ENCODE measurements at regions not wholly inside any gene's neighbourhood (a gene's known extent, or its start where the extent isn't known, plus 50 kb on each side); places are given as distances from the start of the nearest gene placed in this dataset.

- no peaks in the 10 kb centered on the region for H3K27me3 Mint-ChIP-seq
- H3K27ac Mint-ChIP-seq: no peak overlapping the region
- no peaks in the 10 kb centered on the region for H3K9me3 Mint-ChIP-seq
- no peaks in the 10 kb centered on the region for H3K4me1 Mint-ChIP-seq (ENCODE audit: low read depth)
- H3K4me3 Mint-ChIP-seq: no peak overlapping the region
- H3K36me3 Mint-ChIP-seq (ENCODE audit: low read depth): no peaks in the 10 kb centered on the region
Observed at GRCh38 chrX:45954026-45954425, 591.2 kb downstream of the ZNF674 start.

DNA sequence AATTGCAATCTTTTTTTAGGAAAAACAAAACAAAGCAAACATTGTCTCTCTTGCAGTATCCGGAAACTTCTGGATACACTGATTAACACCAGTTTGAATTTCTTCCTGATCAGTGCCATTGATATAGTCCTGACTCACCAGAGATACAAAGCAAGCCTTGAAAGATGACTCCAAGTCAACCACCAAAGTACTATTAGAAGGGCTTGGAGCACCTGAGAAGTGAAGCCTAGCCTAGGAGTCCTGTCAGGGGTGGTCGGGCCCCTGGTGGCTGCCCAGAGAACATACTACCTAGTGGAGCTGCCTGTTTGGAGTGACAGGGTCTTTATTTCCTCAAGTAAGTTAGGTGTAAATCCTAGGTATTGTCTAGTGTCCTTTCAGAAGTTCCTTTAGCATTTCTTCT lies 593.2 kb downstream of the ZNF674 start:
- no peaks in the 10 kb centered on the region for H3K4me1 Mint-ChIP-seq (ENCODE audit: low read depth)
- H3K36me3 Mint-ChIP-seq (ENCODE audit: low read depth): no peaks in the 10 kb centered on the region
- no peaks in the 10 kb centered on the region for H3K9me3 Mint-ChIP-seq
- no peaks in the 10 kb centered on the region for H3K27me3 Mint-ChIP-seq
- no peak overlapping the region for H3K4me3 Mint-ChIP-seq
- no peak overlapping the region for H3K27ac Mint-ChIP-seq

DNA sequence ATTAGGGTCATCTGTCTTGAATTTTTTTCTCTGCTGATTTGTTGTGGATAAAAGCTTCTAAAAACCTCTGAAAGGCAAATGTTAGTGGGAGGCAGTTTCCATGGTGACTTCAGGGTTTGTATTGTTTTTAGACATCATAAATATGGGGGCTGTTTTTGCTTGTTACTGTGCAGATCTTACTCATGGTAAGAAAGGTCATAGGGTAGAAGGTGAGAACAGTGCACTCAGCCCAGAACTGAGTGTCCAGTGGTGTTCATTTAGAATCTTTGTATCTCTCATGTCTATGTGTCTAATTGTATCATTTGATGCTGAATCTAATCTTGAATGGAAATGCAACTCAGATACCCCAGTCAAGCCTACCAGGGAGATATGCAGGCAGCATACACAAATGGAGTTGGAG lies 609.8 kb downstream of the ZNF674 start:
- peaks cover 16% of the 10 kb centered on the region for H3K4me1 Mint-ChIP-seq (ENCODE audit: low read depth)
- H3K9me3 Mint-ChIP-seq: peaks cover 5% of the 10 kb centered on the region
- H3K36me3 Mint-ChIP-seq (ENCODE audit: low read depth): no peaks in the 10 kb centered on the region
- H3K27ac Mint-ChIP-seq: no peak overlapping the region
- no peak overlapping the region for H3K4me3 Mint-ChIP-seq
- no peaks in the 10 kb centered on the region for H3K27me3 Mint-ChIP-seq

- H3K27me3 Mint-ChIP-seq: no peaks in the 10 kb centered on the region
- H3K4me1 Mint-ChIP-seq (ENCODE audit: low read depth): peaks cover 3% of the 10 kb centered on the region
- no peak overlapping the region for H3K27ac Mint-ChIP-seq
- H3K9me3 Mint-ChIP-seq: no peaks in the 10 kb centered on the region
- H3K4me3 Mint-ChIP-seq: no peak overlapping the region
- no peaks in the 10 kb centered on the region for H3K36me3 Mint-ChIP-seq (ENCODE audit: low read depth)
Observed at GRCh38 chrX:45912316-45912715, 632.9 kb downstream of the ZNF674 start.

DNA sequence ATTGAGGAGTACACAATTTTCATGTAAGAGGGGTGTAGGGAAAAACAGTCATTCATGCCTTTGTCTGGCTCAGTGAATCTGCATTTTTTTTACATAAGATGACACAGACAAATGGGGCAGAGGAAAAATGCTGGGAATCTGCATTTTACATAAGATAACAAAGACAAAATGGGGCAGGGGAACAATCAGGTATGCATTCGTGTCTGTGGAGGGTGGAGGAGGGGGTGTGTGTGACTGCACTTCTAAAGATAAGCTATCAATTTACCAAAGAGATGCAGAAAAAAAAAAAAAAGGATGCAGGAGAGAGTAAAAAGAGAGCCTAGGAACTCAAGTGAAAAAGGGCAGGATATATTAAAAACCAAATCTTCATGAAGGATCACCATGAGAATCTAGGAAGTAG lies 637.4 kb downstream of the ZNF674 start:
- no peak overlapping the region for H3K27ac Mint-ChIP-seq
- H3K36me3 Mint-ChIP-seq (ENCODE audit: low read depth): no peaks in the 10 kb centered on the region
- H3K4me1 Mint-ChIP-seq (ENCODE audit: low read depth): peaks cover 8% of the 10 kb centered on the region

DNA sequence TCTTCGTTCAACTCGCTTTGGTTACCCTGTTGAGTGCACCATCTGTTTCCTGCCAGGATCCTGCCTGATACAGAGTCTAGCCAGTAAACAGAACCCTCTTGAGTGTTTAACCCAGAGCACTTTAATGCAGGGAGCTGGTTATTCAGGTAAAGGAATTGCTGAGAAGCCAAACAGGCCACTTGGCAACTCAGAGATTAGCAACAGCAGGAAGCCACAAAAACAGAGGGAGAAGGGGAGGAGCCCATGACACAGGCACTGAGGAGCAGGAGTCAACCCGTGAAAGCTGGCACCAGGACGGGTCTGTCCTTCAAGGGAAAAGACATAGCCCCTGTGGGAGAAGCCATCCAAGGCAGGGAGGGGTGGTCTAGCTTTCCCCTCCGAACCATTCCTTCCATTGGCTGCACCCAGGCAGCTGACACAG lies 641.4 kb downstream of the ZNF674 start:
- Mint-ChIP-seq H3K27me3 (no peaks in the 10 kb centered on the region), H3K4me3 (no peak overlapping the region), H3K4me1 (ENCODE audit: low read depth) (peaks cover 5% of the 10 kb centered on the region), H3K27ac (no peak overlapping the region), H3K36me3 (ENCODE audit: low read depth) (no peaks in the 10 kb centered on the region), H3K9me3 (no peaks in the 10 kb centered on the region)

More for the DNA sequence above, 637.4 kb downstream of the ZNF674 start:
- H3K9me3 Mint-ChIP-seq: no peaks in the 10 kb centered on the region
- H3K4me3 Mint-ChIP-seq: no peak overlapping the region
- H3K27me3 Mint-ChIP-seq: no peaks in the 10 kb centered on the region

DNA sequence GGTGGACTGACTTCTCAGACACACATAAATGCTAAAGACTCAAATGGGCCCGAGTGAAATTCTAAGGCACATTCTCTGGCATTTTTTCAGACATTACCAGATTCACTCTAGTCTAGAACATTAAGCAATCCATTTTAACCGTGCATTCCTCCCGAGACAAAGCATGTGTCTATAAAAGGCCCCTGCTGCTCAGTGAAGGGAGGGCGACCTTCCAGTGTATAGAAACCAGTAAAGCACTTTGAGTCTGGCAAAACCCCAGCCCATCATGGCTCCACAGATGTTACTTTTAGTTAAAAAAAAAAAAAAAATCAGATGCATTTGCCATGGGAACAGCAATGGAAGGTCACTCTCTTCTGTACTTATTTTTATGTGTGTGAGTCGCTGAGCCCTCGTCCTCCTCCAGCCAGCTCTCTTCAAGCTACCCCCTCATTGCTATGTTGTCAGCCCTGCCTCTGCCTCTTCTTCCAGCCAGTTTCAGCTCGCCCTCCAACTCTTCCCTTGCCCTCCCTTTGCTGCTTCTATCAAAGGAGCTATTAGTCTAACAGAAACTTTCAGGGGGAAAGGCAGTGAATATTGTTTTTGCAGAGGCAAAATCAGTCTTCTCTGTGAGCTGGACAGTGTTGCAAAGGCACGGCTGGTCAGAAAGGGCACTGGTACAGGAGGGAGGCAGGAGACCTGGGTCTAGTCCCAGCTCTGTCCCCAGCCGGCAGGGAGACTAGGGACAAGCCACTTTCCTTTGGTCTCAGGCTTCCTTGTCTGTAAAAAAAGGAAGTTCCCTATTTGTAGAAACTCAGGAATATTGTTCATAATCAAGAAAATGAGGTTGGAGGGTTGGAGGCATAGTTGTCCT lies 644.2 kb downstream of the ZNF674 start:
- Mint-ChIP-seq H3K36me3 (ENCODE audit: low read depth) (no peaks in the 10 kb centered on the region), H3K4me1 (ENCODE audit: low read depth) (peaks cover 5% of the 10 kb centered on the region), H3K27ac (no peak overlapping the region), H3K4me3 (no peak overlapping the region), H3K27me3 (no peaks in the 10 kb centered on the region), H3K9me3 (no peaks in the 10 kb centered on the region)

DNA sequence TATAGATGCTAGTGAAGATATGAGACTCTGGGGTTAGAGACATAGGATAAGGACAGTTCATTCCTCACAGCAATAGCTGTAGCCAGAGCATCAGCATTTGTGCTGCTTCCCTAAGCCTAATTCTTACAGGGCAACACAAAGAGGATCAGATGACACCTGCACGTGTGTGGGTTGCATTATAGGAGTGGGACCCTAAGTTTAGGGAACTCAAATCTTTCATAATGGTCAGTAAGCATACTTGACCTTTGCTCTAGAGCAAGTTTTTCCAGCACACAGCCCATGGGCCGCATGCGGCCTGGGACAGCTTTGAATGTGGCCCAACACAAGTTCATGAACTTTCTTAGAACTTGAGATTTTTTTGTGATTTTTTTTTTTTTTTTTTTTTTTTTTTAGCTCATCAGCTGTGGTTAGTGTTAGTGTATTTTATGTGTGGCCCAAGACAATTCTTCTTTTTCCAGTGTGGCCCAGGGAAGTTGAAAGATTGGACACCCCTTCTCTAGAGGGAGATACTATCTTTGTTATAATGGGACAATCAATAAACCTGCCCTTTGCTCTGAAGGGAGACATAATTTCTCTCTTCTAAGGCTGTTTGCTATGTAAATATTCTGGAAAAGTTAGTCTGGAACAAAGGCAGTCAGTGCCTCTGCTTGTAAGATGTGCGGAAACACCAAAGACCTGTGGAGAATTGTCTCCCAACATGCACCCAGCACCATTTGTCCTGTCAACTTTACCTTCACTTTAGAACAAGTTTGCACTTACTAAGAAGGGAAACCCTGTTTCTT lies 650.2 kb downstream of the ZNF674 start:
- Mint-ChIP-seq H3K27ac (no peak overlapping the region), H3K27me3 (no peaks in the 10 kb centered on the region), H3K36me3 (ENCODE audit: low read depth) (no peaks in the 10 kb centered on the region), H3K4me1 (ENCODE audit: low read depth) (peaks cover 4% of the 10 kb centered on the region), H3K9me3 (no peaks in the 10 kb centered on the region), H3K4me3 (no peak overlapping the region)

- no peak overlapping the region for H3K4me3 Mint-ChIP-seq
- H3K36me3 Mint-ChIP-seq (ENCODE audit: low read depth): no peaks in the 10 kb centered on the region
- peaks cover 9% of the 10 kb centered on the region for H3K4me1 Mint-ChIP-seq (ENCODE audit: low read depth)
- no peaks in the 10 kb centered on the region for H3K27me3 Mint-ChIP-seq
- H3K27ac Mint-ChIP-seq: no peak overlapping the region
- H3K9me3 Mint-ChIP-seq: no peaks in the 10 kb centered on the region
Observed at GRCh38 chrX:45889471-45889870, 655.8 kb downstream of the ZNF674 start.

- Mint-ChIP-seq H3K27me3 (no peaks in the 10 kb centered on the region), H3K4me1 (ENCODE audit: low read depth) (peaks cover 6% of the 10 kb centered on the region), H3K4me3 (no peak overlapping the region), H3K36me3 (ENCODE audit: low read depth) (no peaks in the 10 kb centered on the region), H3K27ac (no peak overlapping the region), H3K9me3 (no peaks in the 10 kb centered on the region)
Observed at GRCh38 chrX:45888518-45888917, 656.7 kb downstream of the ZNF674 start.

DNA sequence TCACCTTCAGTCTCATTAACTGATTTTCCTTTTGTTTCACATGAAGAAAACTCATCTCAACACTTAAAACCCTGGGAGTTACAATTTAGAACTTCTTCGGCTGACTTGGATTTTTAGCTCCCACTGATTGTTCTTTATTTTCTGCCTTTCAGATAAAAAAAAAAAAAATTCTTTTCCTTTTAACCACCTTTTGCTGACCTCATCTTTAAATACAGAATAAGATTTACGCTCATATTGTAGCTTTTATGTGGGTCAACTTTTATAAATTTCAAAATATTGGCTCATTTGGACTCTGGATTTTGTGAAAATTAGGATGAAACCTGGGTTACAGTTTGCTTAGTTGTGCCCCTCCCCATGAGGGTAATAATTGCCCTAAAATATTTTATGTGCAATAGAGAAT lies 659.3 kb downstream of the ZNF674 start:
- Mint-ChIP-seq H3K27me3 (no peaks in the 10 kb centered on the region), H3K27ac (no peak overlapping the region), H3K9me3 (no peaks in the 10 kb centered on the region), H3K4me1 (ENCODE audit: low read depth) (peaks cover 9% of the 10 kb centered on the region), H3K36me3 (ENCODE audit: low read depth) (no peaks in the 10 kb centered on the region), H3K4me3 (no peak overlapping the region)

GRCh38 chrX:45879512-45879911 lies 665.7 kb downstream of the ZNF674 start:
- Mint-ChIP-seq H3K4me3 (no peak overlapping the region), H3K27me3 (no peaks in the 10 kb centered on the region), H3K36me3 (ENCODE audit: low read depth) (no peaks in the 10 kb centered on the region), H3K9me3 (no peaks in the 10 kb centered on the region), H3K4me1 (ENCODE audit: low read depth) (peaks cover 4% of the 10 kb centered on the region), H3K27ac (no peak overlapping the region)

DNA sequence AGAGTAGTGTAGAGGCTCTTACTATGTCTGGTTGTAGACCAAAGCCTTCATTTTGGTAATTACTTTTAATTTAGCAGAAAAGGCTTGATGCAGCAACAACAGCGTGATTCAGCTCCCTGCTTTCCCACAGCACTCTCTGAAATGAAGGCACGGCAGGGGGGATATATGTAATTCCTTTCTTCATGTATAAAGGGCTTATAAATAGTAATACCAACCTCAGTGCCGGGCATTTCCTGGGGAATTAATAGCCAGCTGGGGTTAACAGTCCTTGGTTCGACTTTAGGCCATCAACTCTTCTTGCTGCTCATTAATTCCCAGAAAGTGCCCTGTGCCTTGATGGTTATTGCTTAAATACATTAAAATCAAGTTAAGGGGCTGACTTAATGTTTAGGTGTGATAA lies 669.0 kb downstream of the ZNF674 start:
- no peak overlapping the region for H3K4me3 Mint-ChIP-seq
- no peaks in the 10 kb centered on the region for H3K27me3 Mint-ChIP-seq
- H3K9me3 Mint-ChIP-seq: no peaks in the 10 kb centered on the region
- H3K4me1 Mint-ChIP-seq (ENCODE audit: low read depth): peaks cover 9% of the 10 kb centered on the region
- H3K36me3 Mint-ChIP-seq (ENCODE audit: low read depth): no peaks in the 10 kb centered on the region
- no peak overlapping the region for H3K27ac Mint-ChIP-seq

DNA sequence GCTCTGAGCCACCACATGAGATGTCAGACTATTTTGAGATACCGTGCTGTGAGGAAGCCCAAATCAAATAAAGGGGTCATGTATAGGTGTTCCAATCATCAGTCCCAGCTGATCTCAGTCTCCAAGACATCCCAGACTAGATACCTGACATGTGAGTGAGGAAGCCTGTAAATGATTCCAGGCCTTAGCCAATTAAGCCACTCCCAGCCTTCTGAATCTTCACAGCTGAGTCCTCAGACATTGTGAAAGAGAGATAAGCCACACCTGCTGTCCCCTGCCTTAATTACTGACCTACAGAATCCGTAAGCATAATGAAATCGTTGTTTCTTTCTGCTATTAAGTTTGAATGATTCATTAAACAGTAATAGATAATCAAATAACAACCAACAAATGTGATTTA lies 671.4 kb downstream of the ZNF674 start:
- Mint-ChIP-seq H3K9me3 (no peaks in the 10 kb centered on the region), H3K27ac (no peak overlapping the region), H3K27me3 (no peaks in the 10 kb centered on the region), H3K36me3 (ENCODE audit: low read depth) (no peaks in the 10 kb centered on the region), H3K4me3 (no peak overlapping the region), H3K4me1 (ENCODE audit: low read depth) (peaks cover 7% of the 10 kb centered on the region)

DNA sequence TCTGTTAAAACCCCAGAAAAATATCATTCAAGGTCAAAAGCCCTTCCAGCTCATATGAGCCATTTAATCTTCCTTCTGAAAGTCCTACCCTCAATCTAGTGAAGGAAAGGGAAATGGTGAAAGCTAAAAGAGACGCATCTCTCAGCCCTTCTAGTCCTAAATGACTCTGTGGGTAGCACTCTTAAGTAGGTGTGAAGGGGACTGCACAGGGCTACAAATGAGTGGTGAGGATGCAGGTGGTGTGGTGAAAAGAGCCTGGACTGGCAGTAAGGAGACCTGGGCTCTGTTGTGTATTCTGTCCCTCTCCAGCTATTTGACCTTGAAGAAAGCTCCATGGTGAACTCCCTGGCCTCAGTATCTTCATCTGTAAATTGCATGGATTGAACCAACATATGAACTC lies 671.8 kb upstream of the DIPK2B start:
- Mint-ChIP-seq H3K4me3 (no peak overlapping the region), H3K27me3 (no peaks in the 10 kb centered on the region), H3K27ac (no peak overlapping the region), H3K4me1 (ENCODE audit: low read depth) (peaks cover 15% of the 10 kb centered on the region), H3K36me3 (ENCODE audit: low read depth) (no peaks in the 10 kb centered on the region), H3K9me3 (no peaks in the 10 kb centered on the region)
